HG02852 (cell line): ENCODE measurements at regions not wholly inside any gene's neighbourhood (a gene's known extent, or its start where the extent isn't known, plus 50 kb on each side); places are given as distances from the start of the nearest gene placed in this dataset.

Source experiments
- ATAC-seq: cut with Tn5 transposase; IDR thresholded peaks from one replicate; pipeline ENCODE4 v1.9.1; 2021; ENCODE audit warnings: mild to moderate bottlenecking, moderate library complexity; ENCODE audit not compliant: unreplicated experiment

DNA sequence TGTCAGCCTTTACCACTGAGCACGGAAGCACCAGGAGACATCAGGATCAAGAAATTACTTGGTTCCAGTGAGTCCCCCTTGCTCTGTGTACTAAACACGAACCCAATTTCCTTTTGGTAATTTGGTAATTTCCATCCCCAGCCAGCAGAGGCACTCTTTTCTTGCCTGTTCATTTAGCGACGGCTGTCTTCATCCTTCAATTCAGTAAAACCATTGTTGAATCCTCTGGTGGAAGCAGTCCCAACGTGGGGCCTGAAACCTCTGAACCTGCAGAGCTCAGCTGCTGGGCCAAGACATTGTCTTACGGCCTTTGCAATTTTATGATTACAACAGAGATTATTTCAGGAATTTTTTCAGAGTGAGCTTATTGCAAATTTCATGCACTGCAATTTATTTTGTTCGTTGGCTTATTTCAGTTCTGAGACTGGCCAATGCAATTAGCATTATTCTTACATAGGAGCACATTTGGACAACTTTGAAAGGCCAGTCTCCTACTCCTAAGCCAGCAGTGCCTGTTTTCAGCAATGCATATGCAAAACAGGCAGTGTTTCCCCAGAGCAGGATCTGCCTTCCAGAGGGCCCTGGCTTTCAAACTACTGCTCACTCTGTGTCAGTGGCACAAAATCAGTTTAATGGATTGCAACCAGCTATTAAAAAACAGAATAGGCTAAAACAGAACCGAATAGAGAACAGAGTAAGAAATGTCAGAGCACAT lies 372.9 kb upstream of the TMEM132C start:
- no peak for ATAC-seq

DNA sequence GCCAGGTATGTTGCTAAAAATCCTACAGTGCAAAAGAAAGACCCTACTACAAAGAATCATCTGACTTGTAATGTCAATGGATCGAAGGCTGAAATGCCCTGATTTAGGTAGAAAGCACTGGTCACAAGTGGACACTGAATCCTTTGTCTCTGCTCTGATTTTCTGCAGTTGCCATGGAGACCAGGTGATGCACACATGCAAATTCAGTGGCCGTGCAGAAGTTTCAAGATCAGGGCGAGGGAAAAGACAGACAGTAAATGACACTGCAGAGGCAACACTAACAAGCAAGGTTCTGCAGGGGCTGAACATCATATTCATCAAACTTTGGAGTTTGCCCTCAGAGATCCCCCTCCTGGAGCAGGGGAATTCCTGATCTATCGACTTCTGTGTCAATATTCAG lies 370.3 kb upstream of the TMEM132C start:
- no peak for ATAC-seq

DNA sequence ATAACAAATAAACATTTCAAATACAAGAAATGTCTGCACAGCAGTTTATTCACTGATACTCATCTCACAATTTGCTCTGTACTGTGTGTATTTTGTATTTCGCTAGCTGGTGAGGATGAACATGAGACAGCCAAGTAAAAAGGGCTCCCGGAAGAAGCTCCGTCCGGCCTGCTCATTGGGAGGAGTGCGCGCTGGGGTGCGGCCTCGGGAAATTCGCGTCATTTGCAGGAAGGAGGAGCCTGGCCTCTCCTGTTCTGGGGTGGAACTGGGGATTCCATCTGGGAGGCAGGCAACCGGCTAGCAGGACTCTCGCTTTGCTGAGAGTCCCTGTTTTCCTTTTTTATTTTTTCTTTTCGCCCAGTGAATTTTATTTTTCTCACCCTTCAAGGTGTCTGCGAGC lies 368.4 kb upstream of the TMEM132C start:
- no peak for ATAC-seq

DNA sequence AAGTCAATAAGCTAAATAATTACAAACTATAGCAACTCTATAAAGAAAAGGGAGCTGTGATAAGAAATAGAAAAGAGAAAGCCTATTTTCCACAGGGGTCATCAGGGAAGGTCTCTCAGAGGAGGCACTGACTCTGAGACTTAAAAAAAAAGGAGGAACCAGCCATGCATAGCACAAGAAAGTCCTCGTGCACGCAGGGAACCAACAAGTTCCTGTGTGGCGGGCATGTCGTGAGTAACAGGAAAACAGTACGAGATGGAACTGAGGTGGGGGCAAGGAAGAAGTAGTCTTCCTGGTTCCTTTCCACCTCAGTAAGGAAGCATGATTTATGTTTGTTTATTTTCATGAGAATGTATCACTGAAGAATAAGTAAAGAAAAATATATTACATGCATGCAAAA lies 367.0 kb upstream of the TMEM132C start:
- no peak for ATAC-seq

DNA sequence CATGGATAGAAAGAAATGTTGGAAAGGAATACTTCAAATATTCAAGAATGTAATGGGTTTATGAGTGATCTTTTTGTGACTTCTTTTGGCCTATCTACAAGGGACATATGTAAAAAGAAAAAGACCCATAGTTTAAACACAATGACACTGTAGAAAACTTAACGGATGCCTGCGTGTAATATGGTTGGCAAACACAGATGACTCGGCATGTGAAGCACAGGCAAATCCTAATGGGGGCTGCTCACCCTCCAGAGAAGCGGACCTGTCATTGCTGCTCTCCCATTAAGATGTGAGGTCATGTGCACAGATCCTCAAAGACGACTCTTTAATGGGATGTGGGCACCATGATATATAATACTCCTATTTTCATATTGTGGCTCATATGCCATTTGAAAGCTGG lies 366.6 kb upstream of the TMEM132C start:
- no peak for ATAC-seq

DNA sequence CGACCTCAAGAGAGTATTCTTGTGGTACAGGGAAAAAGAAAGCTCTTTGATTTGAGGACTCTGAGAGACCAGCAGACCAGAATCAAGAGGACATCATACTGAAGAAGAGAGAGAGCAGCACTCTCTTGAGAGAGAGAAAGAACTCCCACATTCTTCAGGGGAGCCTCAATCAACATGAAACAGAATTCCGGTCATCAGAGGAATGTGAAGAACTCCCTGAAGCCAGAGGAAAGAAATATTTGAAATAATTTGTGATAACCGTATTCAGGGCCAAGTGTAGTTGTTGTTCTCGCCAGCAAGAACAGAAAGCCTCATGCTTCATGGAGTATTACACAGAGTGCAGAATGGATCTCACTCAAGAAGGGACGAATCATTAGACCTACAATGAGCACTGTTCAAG lies 363.8 kb upstream of the TMEM132C start:
- no peak for ATAC-seq

DNA sequence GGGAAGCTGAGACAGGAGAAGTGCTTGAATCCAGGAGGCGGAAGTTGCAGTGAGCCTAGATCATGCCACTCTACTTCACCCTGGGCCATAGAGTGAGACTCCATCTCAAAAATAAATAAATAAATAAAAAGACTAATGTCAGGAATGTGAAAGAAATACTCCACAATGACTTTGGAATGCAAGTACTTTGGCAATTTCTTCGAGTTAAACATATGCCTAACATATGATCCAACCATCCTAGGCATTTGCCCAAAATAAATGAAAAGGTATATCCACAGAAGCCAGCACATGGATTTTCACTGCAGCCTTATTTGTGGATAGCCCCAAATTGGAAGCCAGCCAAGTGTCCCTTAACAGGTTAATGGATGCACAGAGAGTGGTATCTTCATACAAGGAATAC lies 357.9 kb upstream of the TMEM132C start:
- no peak for ATAC-seq

DNA sequence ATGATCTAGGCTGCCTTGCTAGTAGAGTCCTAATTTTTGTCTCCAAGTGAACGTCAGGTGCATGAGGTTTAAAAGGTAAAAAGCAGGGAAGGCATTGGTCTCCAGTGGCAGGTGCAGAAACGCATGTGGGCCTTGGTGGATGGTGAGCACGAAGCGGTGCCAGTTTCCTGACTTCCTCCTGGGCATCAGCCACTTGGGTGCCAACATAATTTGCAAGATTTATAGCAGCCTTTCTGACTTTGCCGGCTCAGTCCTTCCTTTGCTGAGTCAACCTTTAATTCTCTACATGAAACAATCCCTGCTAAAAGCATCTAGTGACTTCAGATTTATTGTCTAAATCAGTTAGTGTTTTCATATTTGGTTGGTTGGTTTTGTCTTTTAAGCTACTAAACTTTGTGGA lies 355.7 kb upstream of the TMEM132C start:
- no peak for ATAC-seq

DNA sequence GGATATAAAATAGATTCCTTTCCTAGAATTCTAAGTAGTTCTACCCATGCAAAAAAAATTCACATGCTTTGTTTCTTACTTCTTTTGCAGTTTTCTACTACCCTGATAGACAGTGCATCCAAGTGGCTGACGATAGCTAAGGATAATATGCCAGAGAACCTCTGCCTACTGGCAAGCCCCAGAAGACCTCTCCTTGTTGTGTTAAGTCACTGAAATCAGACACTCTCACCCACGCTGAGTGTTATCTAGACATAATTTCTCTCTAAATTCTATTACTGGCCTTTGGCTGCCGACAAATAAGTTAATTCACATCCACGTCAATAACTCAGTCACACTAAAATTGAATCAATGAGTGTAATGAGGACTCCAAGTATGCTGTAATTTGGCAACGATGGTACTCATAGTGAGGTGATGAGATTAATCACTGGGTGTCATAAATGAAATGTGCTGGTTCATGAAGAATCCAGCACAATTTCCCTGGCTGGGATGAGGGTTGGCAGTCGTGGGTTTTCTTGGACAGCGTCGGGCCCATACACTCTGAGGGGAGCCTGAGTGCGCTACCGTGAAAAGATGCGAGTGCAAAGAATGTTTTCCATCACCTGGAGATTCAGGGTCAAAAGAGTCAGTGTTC lies 354.8 kb upstream of the TMEM132C start:
- no peak for ATAC-seq

DNA sequence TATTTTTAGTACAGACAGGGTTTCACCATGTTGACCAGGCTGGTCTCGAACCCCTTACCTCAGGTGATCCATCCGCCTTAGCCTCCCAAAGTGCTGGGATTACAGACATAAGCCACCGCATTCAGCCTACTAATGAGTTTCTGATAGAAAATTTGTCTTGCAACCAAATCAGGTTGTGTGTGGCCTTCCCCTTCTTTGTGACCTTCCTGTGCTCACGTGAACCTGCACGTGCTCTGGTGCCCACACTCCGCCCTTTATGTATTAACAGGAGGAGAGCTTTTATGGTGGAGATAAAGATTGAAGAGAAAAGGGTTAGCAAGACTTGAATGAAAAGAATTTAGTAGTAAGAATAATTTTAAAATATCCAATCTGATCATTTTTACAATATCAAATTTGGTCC lies 343.5 kb upstream of the TMEM132C start:
- ATAC-seq, result no peak

DNA sequence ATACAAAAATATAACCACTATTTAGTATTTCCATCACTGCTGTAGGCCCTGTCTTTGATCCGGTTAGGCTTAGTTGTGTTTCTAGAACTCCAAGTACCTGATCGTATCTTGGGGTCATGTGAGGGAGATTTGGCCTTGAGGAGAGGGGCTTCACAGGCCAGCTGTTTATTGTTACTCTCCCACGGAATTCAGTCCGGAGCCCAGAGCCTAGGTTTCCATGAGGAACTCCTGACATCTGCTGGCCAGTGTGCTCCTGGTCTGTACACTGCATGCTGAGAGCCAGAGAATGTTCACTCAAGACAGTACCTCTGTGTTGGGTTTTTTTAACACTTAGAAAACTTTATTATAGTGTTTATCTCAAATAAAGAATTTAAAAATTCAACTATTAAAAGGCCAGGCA lies 341.0 kb upstream of the TMEM132C start:
- no peak for ATAC-seq

DNA sequence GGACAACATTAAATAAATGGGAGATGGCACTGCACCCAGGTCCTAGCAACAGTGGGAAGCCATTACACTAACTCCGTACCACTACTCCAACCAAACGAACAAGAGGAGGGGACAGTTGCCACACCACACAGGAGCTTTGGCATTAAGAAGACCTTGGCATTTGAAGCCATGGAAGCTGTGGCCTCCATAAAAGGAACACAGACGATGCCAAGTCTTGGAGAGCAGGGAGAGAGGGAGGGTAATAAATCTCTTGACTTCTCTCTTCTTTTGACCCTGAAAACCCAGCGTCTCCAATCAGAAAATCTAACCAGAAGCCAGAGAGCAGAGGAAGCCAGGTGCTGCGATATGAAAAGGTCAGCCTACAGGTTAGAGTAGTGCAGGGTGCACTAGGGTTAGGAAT lies 338.8 kb upstream of the TMEM132C start:
- no peak for ATAC-seq

DNA sequence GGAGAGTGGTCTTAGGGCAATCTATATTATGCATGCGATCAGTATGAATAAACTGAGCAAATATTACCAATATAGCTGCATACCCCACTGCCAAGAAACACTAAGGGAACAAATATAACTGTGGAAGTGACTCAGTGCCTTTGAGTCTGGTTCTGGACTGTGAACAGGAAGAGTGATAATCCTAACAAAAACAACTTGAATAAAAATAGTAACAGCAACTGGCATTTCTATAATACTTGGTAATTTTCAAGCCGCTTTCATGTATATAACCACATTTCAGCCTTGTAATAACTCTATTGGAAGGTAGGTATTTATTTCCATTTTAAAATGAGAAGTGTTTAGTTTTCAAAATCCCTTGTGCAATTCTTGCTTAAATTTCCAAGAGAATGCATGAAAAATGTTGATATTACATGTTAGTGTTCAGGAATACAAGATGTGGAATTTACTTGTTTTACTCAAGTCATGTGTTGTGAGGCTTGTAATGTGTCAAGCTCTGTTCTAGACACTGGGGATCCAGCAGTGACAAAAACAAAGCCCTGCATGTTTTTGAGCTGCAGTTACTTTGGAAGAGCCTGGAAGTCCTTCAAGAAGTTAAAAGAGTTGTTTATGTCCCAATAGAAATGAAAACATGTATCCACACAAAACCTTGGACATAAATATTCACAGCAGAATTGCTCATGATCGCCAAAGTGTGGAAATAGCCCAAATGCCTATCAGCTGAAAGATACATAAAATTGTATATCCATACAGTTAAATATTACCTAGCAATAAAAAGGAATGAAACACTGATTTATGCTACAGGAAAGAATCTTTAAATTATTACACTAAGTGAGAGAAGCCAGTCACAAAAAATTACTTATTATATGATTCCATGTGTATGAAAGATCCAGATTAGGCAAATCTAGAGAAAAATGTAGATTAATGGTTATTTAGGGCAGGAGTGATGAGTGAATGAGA lies 338.1 kb upstream of the TMEM132C start:
- no peak for ATAC-seq

DNA sequence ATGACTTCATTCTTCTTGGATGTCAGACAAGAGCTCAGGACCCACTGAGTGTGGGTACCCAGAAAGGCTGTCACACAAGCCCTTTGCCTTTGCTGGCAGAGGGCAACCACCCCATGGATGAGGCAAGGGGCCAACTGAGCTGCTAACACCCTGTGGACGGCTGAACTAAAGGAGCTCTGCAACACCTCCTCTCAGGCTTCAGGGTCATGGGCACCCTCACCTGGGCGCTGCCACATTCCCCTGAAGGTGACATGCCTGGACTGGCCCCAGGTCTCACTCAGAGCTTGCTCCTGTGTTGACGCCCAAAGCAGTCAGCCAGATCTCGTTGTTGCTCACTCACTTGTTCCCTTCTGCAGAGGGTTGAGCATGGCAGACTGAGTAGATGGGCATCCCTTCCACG lies 336.8 kb upstream of the TMEM132C start:
- ATAC-seq, result no peak

DNA sequence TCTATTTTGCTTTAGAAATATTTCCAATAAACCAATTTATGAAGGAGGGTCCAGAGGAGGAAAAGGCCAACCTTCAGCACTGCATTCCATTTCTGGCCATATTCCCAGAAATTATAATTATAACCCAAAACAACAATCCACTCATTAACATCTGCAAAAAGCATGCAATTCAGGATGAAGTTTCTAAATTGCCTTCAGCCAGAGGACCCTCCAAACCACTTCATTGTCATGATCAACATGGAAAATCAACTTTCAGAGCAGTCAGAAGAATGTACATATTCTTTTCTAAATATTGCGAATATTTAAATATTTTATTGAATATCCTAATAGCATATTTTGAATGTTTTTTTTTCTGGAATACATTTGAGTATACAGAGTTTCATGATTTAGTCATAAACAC lies 332.6 kb upstream of the TMEM132C start:
- ATAC-seq, result no peak

DNA sequence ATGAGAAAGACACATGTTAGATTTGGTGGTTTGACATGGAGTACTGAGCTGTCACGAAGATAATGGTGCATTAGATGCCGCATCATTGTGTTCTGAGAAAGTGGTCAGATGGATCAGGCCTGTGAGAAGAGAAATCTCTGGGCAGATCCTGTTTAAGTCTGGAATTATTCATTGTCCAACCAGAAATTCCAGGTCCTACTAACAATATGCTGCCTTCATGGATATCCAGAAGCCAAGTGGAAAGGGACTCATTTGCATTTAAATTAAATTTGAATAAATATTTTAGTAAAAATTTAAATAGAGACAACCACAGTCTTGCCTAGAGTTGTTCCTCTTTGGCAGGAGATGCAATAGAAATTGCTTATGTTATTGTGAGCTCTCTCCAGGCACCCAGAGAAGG lies 330.5 kb upstream of the TMEM132C start:
- no peak for ATAC-seq

DNA sequence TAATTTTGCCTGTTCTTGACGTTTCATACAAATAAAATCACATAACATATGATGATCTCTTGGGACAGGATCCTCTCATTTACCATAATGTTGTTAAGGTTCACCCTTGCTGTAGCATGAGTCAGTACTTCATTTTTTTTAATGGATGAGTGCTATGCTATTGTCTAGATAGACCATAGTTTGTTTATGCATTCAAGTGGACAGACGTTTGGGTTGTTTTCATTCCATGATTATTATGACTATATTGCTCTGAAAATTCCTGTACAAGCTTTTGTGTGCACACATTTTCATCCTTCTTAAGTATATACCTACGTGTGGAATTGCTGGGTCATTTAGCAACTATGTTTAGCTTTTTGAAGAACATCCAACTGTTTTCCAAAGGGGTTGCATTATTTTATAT lies 325.6 kb upstream of the TMEM132C start:
- ATAC-seq, result no peak

DNA sequence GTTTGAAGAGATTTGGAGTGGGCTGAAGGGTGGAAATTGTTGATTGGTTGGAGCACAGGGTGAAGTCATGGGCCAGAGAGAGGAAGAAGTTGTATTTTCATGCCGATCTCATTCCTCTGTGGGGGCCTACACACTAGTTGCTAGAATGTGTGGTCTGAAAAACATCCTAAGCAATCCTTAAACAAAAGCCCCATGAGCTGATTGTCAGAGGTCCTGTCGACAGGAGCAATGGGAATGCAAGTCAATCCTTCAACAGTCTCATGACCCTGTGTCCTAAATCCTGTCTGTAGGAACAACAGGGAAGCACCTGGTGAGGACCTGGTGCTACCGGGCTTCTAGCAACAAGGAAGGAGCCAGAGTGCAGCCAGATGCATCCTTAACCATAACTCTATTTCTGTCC lies 324.0 kb upstream of the TMEM132C start:
- ATAC-seq, result no peak

DNA sequence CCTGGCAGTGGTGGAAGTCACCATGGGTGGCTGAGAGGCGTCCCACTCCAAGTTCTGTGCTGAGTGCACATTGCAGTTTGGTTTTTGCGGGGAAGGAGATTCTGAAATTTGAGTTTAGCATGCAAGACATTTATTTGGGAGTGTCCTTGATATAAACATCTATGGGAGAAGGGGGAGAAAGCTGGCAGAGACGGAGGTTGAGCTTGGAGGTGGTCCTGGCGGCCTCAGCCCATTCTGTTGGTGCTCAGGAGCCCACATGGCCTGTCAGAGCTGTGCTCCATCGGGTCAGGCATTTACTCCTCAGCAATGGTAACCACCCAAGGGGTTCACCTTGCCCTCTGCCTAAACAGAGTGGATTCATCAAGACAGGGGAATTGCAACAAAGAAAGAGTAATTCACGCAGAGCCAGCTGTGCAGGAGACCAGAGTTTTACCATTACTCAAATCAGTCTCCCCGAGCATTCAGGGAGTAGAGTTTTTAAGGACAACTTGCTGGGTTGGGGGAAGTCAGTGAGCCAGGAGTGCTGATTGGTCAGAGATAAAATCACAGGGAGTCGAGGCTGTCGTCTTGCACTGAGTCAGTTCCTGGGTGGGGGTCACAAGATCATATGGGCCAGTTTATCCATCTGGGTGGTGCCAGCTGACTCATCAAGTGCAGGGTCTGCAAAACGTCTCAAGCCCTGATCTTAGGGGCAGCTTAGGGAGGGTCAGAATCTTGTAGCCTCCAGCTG lies 323.3 kb upstream of the TMEM132C start:
- ATAC-seq, result no peak

DNA sequence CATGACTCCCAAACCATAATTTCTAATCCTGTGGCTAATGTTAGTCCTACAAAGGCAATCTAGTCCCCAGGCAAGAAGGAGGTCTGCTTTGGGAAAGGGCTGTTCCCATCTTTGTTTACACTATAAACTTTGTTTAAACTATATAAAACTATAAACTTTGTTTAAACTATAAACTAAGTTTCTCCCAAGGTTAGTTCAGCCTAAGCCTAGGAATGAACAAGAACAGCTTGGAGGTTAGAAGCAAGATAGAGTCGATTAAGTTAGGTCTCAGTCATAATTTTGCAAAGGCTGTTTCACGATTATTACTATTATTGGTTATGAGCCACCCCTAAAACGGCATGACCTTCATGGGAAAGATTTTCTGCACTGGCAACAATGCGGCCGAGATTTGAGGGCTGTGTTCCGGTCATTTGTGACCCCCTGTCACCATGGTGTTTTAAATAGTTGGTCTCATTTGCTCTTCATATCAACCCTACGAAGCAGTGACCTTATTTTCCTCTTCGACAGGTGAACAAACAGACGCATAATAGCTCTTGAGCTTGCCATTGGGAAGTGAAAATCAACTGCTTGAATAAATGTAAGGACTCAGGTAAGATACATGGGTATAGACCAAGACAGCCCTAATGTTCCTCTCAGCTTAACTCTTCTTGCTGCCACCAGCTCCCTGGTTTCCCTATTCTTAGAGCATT lies 322.6 kb upstream of the TMEM132C start:
- ATAC-seq, result no peak
